ENCODE measurements at regions not wholly inside any gene's neighbourhood (a gene's known extent, or its start where the extent isn't known, plus 50 kb on each side); places are given as distances from the start of the nearest gene placed in this dataset.

DNA sequence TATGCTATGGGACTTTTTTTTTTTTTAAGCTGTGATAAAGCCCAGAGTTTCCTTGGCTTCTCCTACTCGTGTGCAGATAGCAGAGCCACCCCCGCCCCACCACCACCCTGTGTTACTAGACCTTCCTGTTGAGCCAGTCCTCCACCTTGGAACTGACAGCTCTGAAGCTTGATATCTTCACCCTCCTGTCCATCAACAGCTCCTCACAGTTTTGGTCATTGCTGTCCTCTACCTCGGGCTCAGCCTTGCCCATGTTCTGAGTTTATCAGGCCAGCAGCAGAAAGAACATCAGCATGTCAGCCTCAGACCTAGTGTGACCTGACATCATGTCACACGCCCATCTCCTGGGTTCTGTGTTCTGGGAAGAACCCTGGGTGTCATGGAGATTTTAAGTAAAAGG, 167.1 kb upstream of the RAI14 start:
- ATAC-seq (no peak), DNase-seq (no peak)
- ChIA-PET CTCF (interaction anchor here (0.6 to 1.6 kb wide), 6 partner anchors 10 to 516 kb away, joined by 3 to 5 read pairs (median 3); no protein-coding TSS in a partner anchor), POLR2A (interaction anchor here (0.8 kb wide), 1 partner anchor 423 kb away, joined by 3 read pairs; no protein-coding TSS in a partner anchor)
- Mint-ChIP-seq H3K36me3 (ENCODE audit: low read depth) (no peaks in the 10 kb centered on the region), H3K4me3 (no peak overlapping the region), H3K27me3 (peaks cover 21% of the 10 kb centered on the region), H3K4me1 (ENCODE audit: low read depth) (peaks cover 2% of the 10 kb centered on the region), H3K9me3 (no peaks in the 10 kb centered on the region), H3K27ac (no peak overlapping the region)
- intact Hi-C loops (cut with micrococcal nuclease), result loop anchor here (5.0 kb wide), 1 partner anchor 408 kb away; no protein-coding TSS in a partner anchor
- TF ChIP-seq, protein P1, sequence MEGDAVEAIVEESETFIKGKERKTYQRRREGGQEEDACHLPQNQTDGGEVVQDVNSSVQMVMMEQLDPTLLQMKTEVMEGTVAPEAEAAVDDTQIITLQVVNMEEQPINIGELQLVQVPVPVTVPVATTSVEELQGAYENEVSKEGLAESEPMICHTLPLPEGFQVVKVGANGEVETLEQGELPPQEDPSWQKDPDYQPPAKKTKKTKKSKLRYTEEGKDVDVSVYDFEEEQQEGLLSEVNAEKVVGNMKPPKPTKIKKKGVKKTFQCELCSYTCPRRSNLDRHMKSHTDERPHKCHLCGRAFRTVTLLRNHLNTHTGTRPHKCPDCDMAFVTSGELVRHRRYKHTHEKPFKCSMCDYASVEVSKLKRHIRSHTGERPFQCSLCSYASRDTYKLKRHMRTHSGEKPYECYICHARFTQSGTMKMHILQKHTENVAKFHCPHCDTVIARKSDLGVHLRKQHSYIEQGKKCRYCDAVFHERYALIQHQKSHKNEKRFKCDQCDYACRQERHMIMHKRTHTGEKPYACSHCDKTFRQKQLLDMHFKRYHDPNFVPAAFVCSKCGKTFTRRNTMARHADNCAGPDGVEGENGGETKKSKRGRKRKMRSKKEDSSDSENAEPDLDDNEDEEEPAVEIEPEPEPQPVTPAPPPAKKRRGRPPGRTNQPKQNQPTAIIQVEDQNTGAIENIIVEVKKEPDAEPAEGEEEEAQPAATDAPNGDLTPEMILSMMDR (IDR thresholded peaks at IDR 0.05), result no peak

DNA sequence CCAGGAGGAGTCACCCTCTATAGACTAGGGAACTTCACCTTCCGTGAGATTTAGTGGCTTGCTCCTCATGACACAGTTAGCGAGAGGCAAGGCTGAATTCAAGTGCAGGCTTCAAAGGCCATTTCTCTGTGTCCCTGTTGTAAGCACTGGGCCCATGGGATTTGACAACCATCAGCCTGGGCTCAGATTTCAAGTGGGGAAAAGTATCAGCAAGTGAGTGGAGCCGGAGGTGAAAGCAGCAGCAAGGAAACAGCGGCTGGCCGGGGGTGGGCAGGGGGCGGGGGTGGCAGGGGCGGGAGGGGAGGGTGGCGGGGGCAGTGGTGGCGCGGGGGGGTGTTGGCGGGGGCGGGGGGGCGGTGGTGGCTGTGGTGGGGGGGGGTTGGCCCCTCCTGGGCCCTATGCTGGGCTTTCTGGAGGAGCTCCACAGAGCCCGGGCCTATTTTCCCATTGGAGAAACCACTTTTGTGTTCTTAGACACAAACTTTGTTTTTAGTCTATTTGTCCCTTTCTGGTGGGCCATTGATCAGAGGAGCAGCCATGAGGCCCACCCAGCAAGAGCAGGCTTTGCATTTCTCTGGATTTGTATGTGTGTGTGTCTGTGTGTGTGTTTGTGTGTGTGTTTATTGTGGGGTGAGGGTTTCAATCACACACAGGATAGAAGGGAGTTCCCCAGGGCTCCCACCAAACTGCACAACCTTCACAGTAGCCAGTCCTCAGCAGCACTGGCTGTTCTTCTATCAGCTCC, 165.4 kb upstream of the RAI14 start:
- H3K36me3 Mint-ChIP-seq (ENCODE audit: low read depth), result no peaks in the 10 kb centered on the region
- intact Hi-C loops (cut with micrococcal nuclease), result loop anchor here (10.0 kb wide), 1 partner anchor 514 kb away; no protein-coding TSS in a partner anchor
- DNase-seq (no peak), ATAC-seq (no peak)
- CTCF ChIA-PET, result interaction anchor here (1.1 kb wide), 1 partner anchor 408 kb away, joined by 3 read pairs; no protein-coding TSS in a partner anchor
- TF ChIP-seq, protein P1 (IDR thresholded peaks at IDR 0.05), result no peak
- no peaks in the 10 kb centered on the region for H3K9me3 Mint-ChIP-seq
- no peak overlapping the region for H3K4me3 Mint-ChIP-seq
- H3K4me1 Mint-ChIP-seq (ENCODE audit: low read depth), result peaks cover 2% of the 10 kb centered on the region
- peaks cover 22% of the 10 kb centered on the region for H3K27me3 Mint-ChIP-seq
- POLR2A ChIA-PET, result no interaction called here
- no peak overlapping the region for H3K27ac Mint-ChIP-seq

DNA sequence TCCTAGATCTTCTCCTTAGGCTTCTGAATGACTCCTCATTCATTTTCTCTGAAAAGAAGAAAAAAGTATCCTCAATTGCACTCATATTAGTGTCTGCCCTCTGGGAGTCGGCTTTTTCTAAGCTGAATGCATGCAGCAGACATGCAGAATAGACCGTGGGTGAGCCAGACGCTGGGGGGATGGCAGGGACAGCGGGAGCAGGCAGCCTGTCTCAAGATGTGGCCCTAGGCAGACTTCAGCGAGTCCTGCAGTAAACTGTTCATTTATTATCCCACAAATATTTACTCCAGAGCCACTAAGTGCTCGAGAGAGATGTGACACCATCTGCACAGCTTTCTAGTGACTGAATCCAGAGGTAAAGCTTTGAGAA, 164.9 kb upstream of the RAI14 start:
- peaks cover 1% of the 10 kb centered on the region for H3K4me1 Mint-ChIP-seq (ENCODE audit: low read depth)
- no peak overlapping the region for H3K4me3 Mint-ChIP-seq
- H3K27me3 Mint-ChIP-seq, result peaks cover 20% of the 10 kb centered on the region
- H3K36me3 Mint-ChIP-seq (ENCODE audit: low read depth), result no peaks in the 10 kb centered on the region
- ChIA-PET POLR2A (no interaction called here), CTCF (interaction anchor here (1.1 kb wide), 1 partner anchor 408 kb away, joined by 3 read pairs; no protein-coding TSS in a partner anchor)
- TF ChIP-seq, protein P1 (IDR thresholded peaks at IDR 0.05), result no peak
- H3K9me3 Mint-ChIP-seq, result no peaks in the 10 kb centered on the region
- H3K27ac Mint-ChIP-seq, result no peak overlapping the region
- no peak for DNase-seq
- intact Hi-C loops (cut with micrococcal nuclease), result loop anchor here (10.0 kb wide), 1 partner anchor 514 kb away; no protein-coding TSS in a partner anchor
- no peak for ATAC-seq

DNA sequence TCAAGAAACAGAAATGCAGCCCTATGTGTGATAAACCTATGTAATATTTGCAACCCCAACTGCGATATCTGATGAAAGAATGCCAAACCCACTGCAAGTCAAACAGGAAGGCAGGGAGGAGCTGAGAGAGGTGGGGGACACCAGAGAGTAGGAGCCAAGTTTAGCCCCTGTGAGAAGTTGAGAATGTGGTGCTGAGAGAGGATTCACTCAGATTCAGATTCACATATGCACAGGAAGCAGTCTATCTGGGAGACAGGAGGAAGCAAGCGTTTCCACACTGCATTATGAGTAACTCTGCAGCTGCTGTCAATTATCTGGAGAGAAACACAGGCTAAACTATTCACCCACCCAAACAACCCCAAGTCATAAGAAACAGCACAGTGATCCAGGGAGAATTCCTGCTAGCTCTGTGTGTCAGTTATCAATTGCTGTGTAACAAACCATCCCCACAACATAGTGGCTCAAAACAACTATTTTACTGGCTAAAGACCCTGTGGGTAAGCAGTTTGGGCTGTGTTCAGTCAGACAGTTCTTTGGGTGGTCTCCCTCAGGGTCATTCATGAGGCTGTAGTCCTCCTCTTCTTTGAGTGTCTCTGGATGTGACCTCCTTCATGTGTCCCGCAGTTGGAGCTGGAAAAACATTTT, 161.9 kb upstream of the RAI14 start:
- H3K27ac Mint-ChIP-seq, result no peak overlapping the region
- ATAC-seq, result no peak
- no peaks in the 10 kb centered on the region for H3K9me3 Mint-ChIP-seq

More for the DNA sequence above, 161.9 kb upstream of the RAI14 start:
- Mint-ChIP-seq H3K27me3 (peaks cover 11% of the 10 kb centered on the region), H3K4me3 (no peak overlapping the region), H3K36me3 (ENCODE audit: low read depth) (no peaks in the 10 kb centered on the region), H3K4me1 (ENCODE audit: low read depth) (peaks cover 9% of the 10 kb centered on the region)
- intact Hi-C loops (cut with micrococcal nuclease), result loop anchor here (10.0 kb wide), 1 partner anchor 511 kb away; no protein-coding TSS in a partner anchor
- DNase-seq, result no peak
- ChIA-PET CTCF (interaction anchor here (0.9 to 2.0 kb wide), 4 partner anchors 8 to 404 kb away, joined by 3 to 7 read pairs (median 6); no protein-coding TSS in a partner anchor), POLR2A (interaction anchor here (0.9 kb wide), 1 partner anchor 16 kb away, joined by 3 read pairs; no protein-coding TSS in a partner anchor)
- TF ChIP-seq, protein P1 (IDR thresholded peaks at IDR 0.05), result no peak

Measured in activated CD8-positive, alpha-beta T cell treated with anti-CD3 and anti-CD28 coated beads for 36 hours (primary cell).